Right lobe of liver (tissue), 6 donors: ENCODE measurements at regions not wholly inside any gene's neighbourhood (a gene's known extent, or its start where the extent isn't known, plus 50 kb on each side); places are given as distances from the start of the nearest gene placed in this dataset.

ENCODE experiments used
- ATAC-seq, 4 donors: fragments of 200-7000 bp; cut with Tn5 transposase; one replicate each; pipeline ENCODE4 v1.9.1; 2020; ENCODE audit warnings: mild to moderate bottlenecking in 4 of 4, moderate library complexity in 4 of 4
- DNase-seq, 3 donors: peaks; one replicate each; pipeline ENCODE4 v3.0.0-alpha.2; 2020
- H3K27ac ChIP-seq, 3 donors: fragments of 200-600 bp; one replicate each; pipeline ENCODE4 v1.8.0; 2022
- H3K27me3 ChIP-seq, 2 donors: fragments of 200-600 bp; one replicate each; pipeline ENCODE4 v1.8.0; 2022
- H3K36me3 ChIP-seq, 4 donors: fragments of 200-600 bp; sonication (generic) in 1 of 4; one replicate each; pipeline versions ENCODE4 v1.5.1 to v1.8.0; 2017 to 2022; ENCODE audit warnings: control low read depth in 1 of 4
- H3K4me1 ChIP-seq, 4 donors: fragments of 200-600 bp; sonication (generic) in 1 of 4; one replicate each; pipeline versions ENCODE4 v1.5.1 to v1.8.0; 2017 to 2022; ENCODE audit warnings: control low read depth in 1 of 4
- H3K4me3 ChIP-seq, 3 donors: fragments of 200-600 bp; one replicate each; pipeline ENCODE4 v1.8.0; 2022
- H3K9me3 ChIP-seq, 4 donors: fragments of 200-600 bp; sonication (generic) in 1 of 4; one replicate each; pipeline versions ENCODE4 v1.5.1 to v1.8.0; 2017 to 2022; ENCODE audit warnings: control low read depth in 1 of 4
- CTCF ChIP-seq, 4 donors: fragments of 200-600 bp in 3 of 4; fragments of 450-650 bp in 1 of 4; IDR thresholded peaks; one replicate each; pipeline versions ENCODE4 v1.5.1 to v1.8.0; 2016 to 2022; ENCODE audit warnings: antibody characterized with exemption in 4 of 4, mild to moderate bottlenecking in 2 of 4
- POLR2A ChIP-seq: fragments of 450-650 bp; IDR thresholded peaks from one replicate; pipeline ENCODE4 v1.6.1; 2017; ENCODE audit warnings: antibody characterized with exemption, mild to moderate bottlenecking
- WGBS: methylation state at CpG from one replicate; pipeline ENCODE4 v1.1.6; 2018; ENCODE audit warnings: low coverage, low lambda C conversion rate; ENCODE audit not compliant: insufficient coverage; ENCODE audit errors: missing lambda C conversion rate; 5-methylcytosine and 5-hydroxymethylcytosine counted together
- intact Hi-C, 2 donors: fragments of 100-400 bp; cut with DNase I; formaldehyde crosslinking; loops; one replicate each; pipeline versions ENCODE4 v1.11.2 to v1.14.1; 2022
- donor health status: DM: no; HTN: yes; CAD: no.
- donor health status: DM: no; HTN: no; CAD: no.
- donor health status: DM: no; HTN: no; CAD: no.
- donor health status: DM: no; HTN: yes; CAD: no.
- donor health status: DM: no; HTN: yes; CAD: no.

GRCh38 chr11:29119116-29119515 lies 897.7 kb downstream of the KCNA4 start:
- Histone ChIP-seq H3K27me3 (no peaks in the 10 kb centered on the region), H3K4me3 (no peak overlapping the region), H3K27ac (no peak overlapping the region), H3K9me3 (no peaks in the 10 kb centered on the region), H3K36me3 (no peaks in the 10 kb centered on the region), H3K4me1 (no peaks in the 10 kb centered on the region)
- no peak for ATAC-seq
- TF ChIP-seq POLR2A (no peak), CTCF (IDR thresholded peaks at IDR 0.05) (no peak)
- intact Hi-C loops, result no loop called here
- DNase-seq, result no peak
- 63% methylated on average over 1 of the region's 1 CpG for WGBS

GRCh38 chr11:29100967-29101366 lies 915.9 kb downstream of the KCNA4 start:
- 64% methylated on average over 3 of the region's 3 CpGs for WGBS

GRCh38 chr11:29095821-29096220 lies 921.0 kb downstream of the KCNA4 start:
- intact Hi-C loops, result no loop called here
- WGBS, result 100% methylated on average over 1 of the region's 1 CpG
- DNase-seq, result no peak
- no peak for ATAC-seq
- TF ChIP-seq POLR2A (no peak), CTCF (IDR thresholded peaks at IDR 0.05) (no peak)
- no peak overlapping the region for H3K27ac ChIP-seq
- H3K36me3 ChIP-seq, result no peaks in the 10 kb centered on the region
- no peaks in the 10 kb centered on the region for H3K4me1 ChIP-seq
- no peaks in the 10 kb centered on the region for H3K27me3 ChIP-seq
- H3K4me3 ChIP-seq, result no peak overlapping the region
- no peaks in the 10 kb centered on the region for H3K9me3 ChIP-seq

More at GRCh38 chr11:29100967-29101366, 915.9 kb downstream of the KCNA4 start:
- no peak overlapping the region for H3K27ac ChIP-seq
- H3K4me1 ChIP-seq, result no peaks in the 10 kb centered on the region
- no peaks in the 10 kb centered on the region for H3K27me3 ChIP-seq
- DNase-seq (no peak), ATAC-seq (no peak)
- intact Hi-C loops, result no loop called here
- no peak overlapping the region for H3K4me3 ChIP-seq
- no peaks in the 10 kb centered on the region for H3K36me3 ChIP-seq
- no peaks in the 10 kb centered on the region for H3K9me3 ChIP-seq
- no peak for TF ChIP-seq CTCF (IDR thresholded peaks at IDR 0.05)
- no peak for TF ChIP-seq POLR2A

GRCh38 chr11:29093416-29094120 lies 923.3 kb downstream of the KCNA4 start:
- no peak for ATAC-seq
- no peaks in the 10 kb centered on the region for H3K27me3 ChIP-seq

More at GRCh38 chr11:29093416-29094120, 923.3 kb downstream of the KCNA4 start:
- TF ChIP-seq CTCF (IDR thresholded peaks at IDR 0.05) (no peak), POLR2A (no peak)
- intact Hi-C loops, result no loop called here
- Histone ChIP-seq H3K4me3 (no peak overlapping the region), H3K36me3 (no peaks in the 10 kb centered on the region), H3K9me3 (no peaks in the 10 kb centered on the region), H3K4me1 (no peaks in the 10 kb centered on the region), H3K27ac (no peak overlapping the region)
- DNase-seq, result no peak
- 93% methylated on average over 1 of the region's 1 CpG for WGBS
